ENCODE measurements at regions not wholly inside any gene's neighbourhood (a gene's known extent, or its start where the extent isn't known, plus 50 kb on each side); places are given as distances from the start of the nearest gene placed in this dataset.

DNA sequence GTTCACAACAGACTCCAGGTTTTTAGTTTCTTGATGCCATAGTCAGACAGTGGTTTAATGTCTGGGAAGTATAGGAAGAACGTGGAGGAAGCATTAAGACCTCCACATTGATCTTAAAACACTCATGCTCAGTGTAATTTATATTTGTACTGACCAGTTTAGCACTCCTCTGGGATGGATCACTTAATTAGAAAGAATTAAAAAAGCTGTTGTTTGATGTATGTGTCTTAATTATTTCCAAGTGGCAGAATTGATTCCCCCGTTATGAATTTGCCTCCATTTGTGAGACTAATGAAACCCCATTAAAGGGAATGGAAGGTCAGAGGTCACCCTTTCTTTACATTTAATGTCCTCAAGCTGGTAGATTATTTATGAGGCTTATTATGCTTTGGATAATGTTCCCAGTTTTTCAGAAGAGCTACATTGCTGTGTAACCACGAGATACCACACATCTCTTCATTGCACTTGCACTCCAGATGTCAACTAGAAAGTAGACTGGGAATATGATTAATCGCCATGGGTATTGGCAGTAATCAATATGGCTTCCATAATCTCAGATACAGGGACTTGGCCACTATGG lies 270.0 kb upstream of the JAG1 start:
- no peak for DNase-seq (ENCODE audit: low read depth)
- H3K4me3 ChIP-seq (ENCODE audit: low read depth, low read length): no peak overlapping the region
- TF ChIP-seq, protein P1, sequence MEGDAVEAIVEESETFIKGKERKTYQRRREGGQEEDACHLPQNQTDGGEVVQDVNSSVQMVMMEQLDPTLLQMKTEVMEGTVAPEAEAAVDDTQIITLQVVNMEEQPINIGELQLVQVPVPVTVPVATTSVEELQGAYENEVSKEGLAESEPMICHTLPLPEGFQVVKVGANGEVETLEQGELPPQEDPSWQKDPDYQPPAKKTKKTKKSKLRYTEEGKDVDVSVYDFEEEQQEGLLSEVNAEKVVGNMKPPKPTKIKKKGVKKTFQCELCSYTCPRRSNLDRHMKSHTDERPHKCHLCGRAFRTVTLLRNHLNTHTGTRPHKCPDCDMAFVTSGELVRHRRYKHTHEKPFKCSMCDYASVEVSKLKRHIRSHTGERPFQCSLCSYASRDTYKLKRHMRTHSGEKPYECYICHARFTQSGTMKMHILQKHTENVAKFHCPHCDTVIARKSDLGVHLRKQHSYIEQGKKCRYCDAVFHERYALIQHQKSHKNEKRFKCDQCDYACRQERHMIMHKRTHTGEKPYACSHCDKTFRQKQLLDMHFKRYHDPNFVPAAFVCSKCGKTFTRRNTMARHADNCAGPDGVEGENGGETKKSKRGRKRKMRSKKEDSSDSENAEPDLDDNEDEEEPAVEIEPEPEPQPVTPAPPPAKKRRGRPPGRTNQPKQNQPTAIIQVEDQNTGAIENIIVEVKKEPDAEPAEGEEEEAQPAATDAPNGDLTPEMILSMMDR (IDR thresholded peaks at IDR 0.05; ENCODE audit: insufficient read depth, low read depth, low read length, missing control alignments): no peak

DNA sequence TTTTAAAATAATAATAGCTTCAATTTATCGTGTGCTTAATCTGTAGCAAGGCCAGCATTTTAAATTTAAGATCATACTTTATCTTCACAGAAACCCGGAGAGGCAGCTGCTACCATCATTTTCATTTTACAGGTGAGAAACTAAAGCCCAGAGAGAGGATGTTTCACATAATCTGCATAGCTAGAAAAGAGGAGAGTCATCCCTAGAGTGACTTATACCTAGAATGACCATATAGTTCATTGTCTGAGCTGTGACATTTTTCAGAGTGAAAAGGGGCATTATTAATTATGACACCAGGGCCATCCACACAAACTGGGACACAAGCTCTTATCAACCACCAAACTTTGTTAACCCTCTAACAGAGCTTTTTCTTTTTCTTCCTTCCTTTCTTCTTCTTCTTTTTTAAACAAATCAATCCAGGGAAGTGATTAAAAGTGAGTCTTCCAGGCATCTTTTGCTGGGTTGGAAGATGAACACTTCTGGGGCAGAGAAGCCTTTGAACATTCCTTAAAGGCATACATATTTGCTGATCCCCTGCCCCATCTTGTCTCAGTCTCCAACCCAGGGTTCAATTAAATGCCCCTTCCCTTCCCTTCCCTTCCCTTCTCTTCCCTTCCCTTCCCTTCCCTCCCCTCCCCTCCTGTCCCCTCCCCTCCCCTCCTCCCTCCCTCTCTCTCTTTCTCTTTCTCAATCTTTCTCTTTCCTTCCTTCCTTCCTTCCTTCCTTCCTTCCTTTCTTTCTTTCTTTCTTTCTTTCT lies 272.5 kb upstream of the JAG1 start:
- no peak overlapping the region for H3K4me3 ChIP-seq (ENCODE audit: low read depth, low read length)
- peak; percentile 45 for DNase-seq (ENCODE audit: low read depth)
- TF ChIP-seq, protein P1 (IDR thresholded peaks at IDR 0.05; ENCODE audit: insufficient read depth, low read depth, low read length, missing control alignments): no peak

DNA sequence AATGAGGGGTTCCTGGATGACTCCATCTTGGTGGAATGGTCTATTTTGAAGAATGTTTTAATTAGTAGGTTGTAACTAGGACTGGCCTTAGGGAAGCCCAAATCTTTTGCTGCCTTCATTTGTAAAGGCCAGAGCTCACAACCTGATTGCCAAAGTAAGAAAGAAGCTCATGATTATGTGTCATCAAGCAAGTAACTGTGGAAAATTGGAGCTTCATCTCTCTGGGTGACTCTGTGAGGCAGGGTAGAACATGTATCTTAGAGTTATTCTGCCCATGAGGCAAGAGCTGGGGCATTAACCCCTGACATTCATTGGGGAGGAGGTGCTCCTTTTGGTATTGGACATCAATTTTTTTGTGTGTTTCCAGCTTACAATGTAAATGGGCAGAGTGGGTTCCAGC lies 273.9 kb upstream of the JAG1 start:
- no peak for DNase-seq (ENCODE audit: low read depth)
- no peak overlapping the region for H3K4me3 ChIP-seq (ENCODE audit: low read depth, low read length)
- TF ChIP-seq, protein P1 (IDR thresholded peaks at IDR 0.05; ENCODE audit: insufficient read depth, low read depth, low read length, missing control alignments): no peak

DNA sequence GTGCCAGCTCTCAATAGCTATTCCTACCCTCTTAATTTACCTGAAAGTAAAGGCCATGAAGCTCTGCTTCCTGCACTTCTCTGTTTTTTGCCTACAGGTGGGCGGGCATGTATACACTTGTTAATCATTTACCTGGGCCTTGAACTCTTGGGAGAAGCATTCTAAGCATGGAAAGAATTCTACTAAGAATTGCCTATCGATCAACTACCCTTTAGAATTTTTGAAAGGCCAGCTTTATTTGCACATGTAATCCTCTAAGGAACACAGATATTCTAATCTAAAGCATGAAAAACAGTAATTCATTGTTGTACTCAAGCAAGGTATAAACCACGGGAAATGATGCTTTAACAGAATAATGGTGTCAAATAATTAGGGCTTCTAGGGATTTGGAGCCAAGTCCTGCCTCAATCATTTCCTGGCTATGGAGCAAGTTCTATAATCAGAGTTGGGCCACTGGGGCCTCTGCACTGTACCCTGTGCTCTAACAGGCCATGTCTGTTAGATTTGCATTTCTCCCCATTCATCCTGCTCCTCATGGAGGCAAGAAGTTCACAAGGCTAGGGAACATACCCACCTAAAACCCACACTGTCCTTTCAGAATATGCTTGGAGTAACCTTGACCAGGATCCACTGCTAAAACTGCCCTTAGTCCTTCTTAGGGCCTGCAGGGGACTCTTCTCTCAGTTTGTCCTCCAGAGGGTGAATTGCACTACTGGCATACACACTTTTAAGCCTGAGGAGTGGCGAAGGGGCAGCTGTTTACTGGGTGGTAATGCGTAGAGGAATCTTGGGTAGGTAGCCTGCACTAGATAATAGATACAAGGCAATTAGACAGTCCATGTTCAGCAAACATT lies 276.4 kb upstream of the JAG1 start:
- TF ChIP-seq, protein P1 (IDR thresholded peaks at IDR 0.05; ENCODE audit: insufficient read depth, low read depth, low read length, missing control alignments): no peak
- no peak overlapping the region for H3K4me3 ChIP-seq (ENCODE audit: low read depth, low read length)
- DNase-seq (ENCODE audit: low read depth): no peak

DNA sequence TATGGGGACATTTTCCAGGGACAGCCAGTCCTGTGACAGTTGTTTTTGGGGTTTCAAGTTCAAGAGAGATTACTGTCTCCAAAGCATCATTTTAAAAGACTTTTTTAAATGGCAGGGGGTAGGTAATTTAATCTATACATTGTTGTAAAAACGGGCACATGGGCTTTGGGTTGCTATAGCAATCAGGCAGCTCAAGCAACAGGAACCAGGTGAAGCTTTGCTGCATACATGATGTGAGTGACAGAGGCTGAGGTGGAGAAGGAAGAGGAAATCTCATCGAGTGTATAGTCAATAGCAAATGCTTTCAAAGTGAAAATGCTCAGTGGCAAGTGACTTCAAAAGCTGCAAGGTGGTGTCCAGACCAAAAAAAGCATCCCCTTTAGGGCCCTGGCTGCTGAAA lies 277.4 kb upstream of the JAG1 start:
- no peak overlapping the region for H3K4me3 ChIP-seq (ENCODE audit: low read depth, low read length)
- DNase-seq (ENCODE audit: low read depth): no peak
- TF ChIP-seq, protein P1 (IDR thresholded peaks at IDR 0.05; ENCODE audit: insufficient read depth, low read depth, low read length, missing control alignments): no peak

DNA sequence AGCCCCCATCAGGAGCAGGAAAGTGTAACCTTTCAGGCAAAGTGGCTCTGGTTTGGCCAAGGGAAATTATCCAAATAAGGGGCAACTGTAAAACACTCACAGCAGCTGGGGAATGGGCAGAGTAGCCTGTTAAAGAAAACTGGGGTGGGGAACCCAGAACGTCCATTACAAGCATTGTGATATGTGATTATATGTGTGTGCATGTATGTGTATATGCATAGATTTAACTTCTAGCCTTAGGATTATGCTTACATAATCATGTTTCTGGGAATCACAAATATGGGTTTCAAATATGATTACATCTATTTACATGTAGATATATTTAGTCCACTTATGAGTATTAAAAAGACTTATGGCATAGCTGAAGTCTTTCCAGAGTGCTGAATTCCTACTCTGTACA lies 278.1 kb upstream of the JAG1 start:
- no peak for DNase-seq (ENCODE audit: low read depth)
- TF ChIP-seq, protein P1 (IDR thresholded peaks at IDR 0.05; ENCODE audit: insufficient read depth, low read depth, low read length, missing control alignments): no peak
- no peak overlapping the region for H3K4me3 ChIP-seq (ENCODE audit: low read depth, low read length)
